ENCODE measurements at regions not wholly inside any gene's neighbourhood (a gene's known extent, or its start where the extent isn't known, plus 50 kb on each side); places are given as distances from the start of the nearest gene placed in this dataset.

- no peaks in the 10 kb centered on the region for H3K27me3 ChIP-seq
- H3K4me1 ChIP-seq: no peaks in the 10 kb centered on the region
- no peak overlapping the region for H3K27ac ChIP-seq (replicated peaks in 1 of 4)
- WGBS: 58% methylated on average over 1 of the region's 1 CpG
- DNase-seq (ENCODE audit: extremely low spot score): no peak
- no peak overlapping the region for H3K4me3 ChIP-seq
- no peaks in the 10 kb centered on the region for H3K9me3 ChIP-seq
- H3K36me3 ChIP-seq: no peaks in the 10 kb centered on the region
- intact Hi-C loops (cut with DNase I): no loop called here
- TF ChIP-seq POLR2A (IDR thresholded peaks at IDR 0.05; ENCODE audit: low read depth): no peak
Observed at GRCh38 chr2:49379406-49379805, 225.1 kb upstream of the FSHR start.

- Histone ChIP-seq H3K27ac (replicated peaks in 1 of 4) (no peak overlapping the region), H3K4me1 (no peaks in the 10 kb centered on the region), H3K4me3 (no peak overlapping the region), H3K9me3 (no peaks in the 10 kb centered on the region), H3K36me3 (no peaks in the 10 kb centered on the region), H3K27me3 (no peaks in the 10 kb centered on the region)
- intact Hi-C loops (cut with DNase I): no loop called here
- no peak for DNase-seq (ENCODE audit: extremely low spot score)
- TF ChIP-seq EP300 (IDR thresholded peaks at IDR 0.05): no peak
- TF ChIP-seq POLR2AphosphoS5 (IDR thresholded peaks at IDR 0.05): no peak
- TF ChIP-seq CTCF (IDR thresholded peaks at IDR 0.05): no peak
- no peak for TF ChIP-seq POLR2A (IDR thresholded peaks at IDR 0.05; ENCODE audit: low read depth)
Observed at GRCh38 chr2:49371128-49371701, 216.9 kb upstream of the FSHR start.

GRCh38 chr2:49369650-49370049 lies 215.3 kb upstream of the FSHR start:
- H3K36me3 ChIP-seq: no peaks in the 10 kb centered on the region
- TF ChIP-seq CTCF (IDR thresholded peaks at IDR 0.05) (no peak), POLR2AphosphoS5 (IDR thresholded peaks at IDR 0.05) (no peak), POLR2A (IDR thresholded peaks at IDR 0.05; ENCODE audit: low read depth) (no peak), EP300 (IDR thresholded peaks at IDR 0.05) (no peak)
- no peak overlapping the region for H3K4me3 ChIP-seq
- no peaks in the 10 kb centered on the region for H3K4me1 ChIP-seq
- DNase-seq (ENCODE audit: extremely low spot score): no peak
- intact Hi-C loops (cut with DNase I): no loop called here
- WGBS: 76% methylated on average over 6 of the region's 6 CpGs
- H3K27ac ChIP-seq (replicated peaks in 1 of 4): no peak overlapping the region
- no peaks in the 10 kb centered on the region for H3K9me3 ChIP-seq
- no peaks in the 10 kb centered on the region for H3K27me3 ChIP-seq

GRCh38 chr2:49369101-49369500 lies 214.8 kb upstream of the FSHR start:
- intact Hi-C loops (cut with DNase I): no loop called here
- Histone ChIP-seq H3K27me3 (no peaks in the 10 kb centered on the region), H3K4me3 (no peak overlapping the region), H3K27ac (replicated peaks in 1 of 4) (no peak overlapping the region), H3K36me3 (no peaks in the 10 kb centered on the region), H3K4me1 (no peaks in the 10 kb centered on the region), H3K9me3 (no peaks in the 10 kb centered on the region)
- no peak for TF ChIP-seq CTCF (IDR thresholded peaks at IDR 0.05)
- no peak for TF ChIP-seq POLR2A (IDR thresholded peaks at IDR 0.05; ENCODE audit: low read depth)
- TF ChIP-seq EP300 (IDR thresholded peaks at IDR 0.05): no peak
- TF ChIP-seq POLR2AphosphoS5 (IDR thresholded peaks at IDR 0.05): no peak
- DNase-seq (ENCODE audit: extremely low spot score): no peak
- 74% methylated on average over 2 of the region's 2 CpGs for WGBS

GRCh38 chr2:49367003-49367402 lies 212.7 kb upstream of the FSHR start:
- Histone ChIP-seq H3K4me1 (no peaks in the 10 kb centered on the region), H3K27me3 (no peaks in the 10 kb centered on the region), H3K27ac (replicated peaks in 1 of 4) (no peak overlapping the region), H3K9me3 (no peaks in the 10 kb centered on the region), H3K4me3 (no peak overlapping the region), H3K36me3 (no peaks in the 10 kb centered on the region)
- DNase-seq (ENCODE audit: extremely low spot score): no peak
- no peak for TF ChIP-seq CTCF (IDR thresholded peaks at IDR 0.05)
- TF ChIP-seq EP300 (IDR thresholded peaks at IDR 0.05): no peak
- no peak for TF ChIP-seq POLR2AphosphoS5 (IDR thresholded peaks at IDR 0.05)
- no peak for TF ChIP-seq POLR2A (IDR thresholded peaks at IDR 0.05; ENCODE audit: low read depth)
- intact Hi-C loops (cut with DNase I): no loop called here

Data from esophagus muscularis mucosa (tissue), 4 donors.